H9 (cell line): ENCODE measurements at regions not wholly inside any gene's neighbourhood (a gene's known extent, or its start where the extent isn't known, plus 50 kb on each side); places are given as distances from the start of the nearest gene placed in this dataset.

ENCODE experiments used
- DNase-seq: peaks from one replicate; pipeline ENCODE4 v3.0.0-alpha.2; 2017
- H2AFZ ChIP-seq: one replicate; pipeline ENCODE4 v1.6.1; 2013; ENCODE audit warnings: mild to moderate bottlenecking, low read length, control low read depth, moderate library complexity
- H2AK5ac ChIP-seq: 2 replicates; pipeline ENCODE4 v1.6.1; 2013; ENCODE audit warnings: low read length, control low read depth, mixed read lengths; ENCODE audit not compliant: insufficient read length
- H2BK120ac ChIP-seq: one replicate; pipeline ENCODE4 v1.6.1; 2013; ENCODE audit warnings: low read depth, mild to moderate bottlenecking, low read length, control low read depth, inconsistent platforms; ENCODE audit not compliant: poor library complexity, severe bottlenecking
- H2BK12ac ChIP-seq: 2 replicates; pipeline ENCODE4 v1.6.1; 2013; ENCODE audit warnings: low read length, control low read depth, mixed read lengths, low read depth; ENCODE audit not compliant: insufficient read length
- H2BK15ac ChIP-seq: 2 replicates; pipeline ENCODE4 v1.6.1; 2013; ENCODE audit warnings: low read depth, low read length, control low read depth
- H2BK20ac ChIP-seq: one replicate; pipeline ENCODE4 v1.6.1; 2013; ENCODE audit warnings: low read depth, mild to moderate bottlenecking, low read length, control low read depth, inconsistent platforms; ENCODE audit not compliant: poor library complexity, severe bottlenecking
- H2BK5ac ChIP-seq: 2 replicates; pipeline ENCODE4 v1.6.1; 2013; ENCODE audit warnings: low read length, control low read depth, mixed read lengths; ENCODE audit not compliant: insufficient read length
- H3K14ac ChIP-seq: 2 replicates; pipeline ENCODE4 v1.6.1; 2013; ENCODE audit warnings: low read length, control low read depth; ENCODE audit not compliant: insufficient read depth
- H3K18ac ChIP-seq: 2 replicates; pipeline ENCODE4 v1.6.1; 2013; ENCODE audit warnings: low read depth, mild to moderate bottlenecking, mixed read lengths, low read length, control low read depth; ENCODE audit not compliant: insufficient read length
- H3K23ac ChIP-seq: 2 replicates; pipeline ENCODE4 v1.6.1; 2013; ENCODE audit warnings: low read length, control low read depth, mixed read lengths, low read depth; ENCODE audit not compliant: insufficient read length
- H3K23me2 ChIP-seq: 2 replicates; pipeline ENCODE4 v1.6.1; 2013; ENCODE audit warnings: low read depth, mild to moderate bottlenecking, mixed read lengths, low read length, control low read depth; ENCODE audit not compliant: insufficient read length, poor library complexity, severe bottlenecking
- H3K27ac ChIP-seq: 2 replicates; pipeline ENCODE4 v1.5.1; 2013; ENCODE audit warnings: low read length, control low read depth, mixed read lengths, low read depth; ENCODE audit not compliant: insufficient read length
- H3K27me3 ChIP-seq: 2 replicates; pipeline ENCODE4 v1.6.1; 2013; ENCODE audit warnings: low read length, control low read depth, inconsistent platforms; ENCODE audit not compliant: insufficient read depth
- H3K4ac ChIP-seq: 2 replicates; pipeline ENCODE4 v1.6.1; 2013; ENCODE audit warnings: low read depth, mild to moderate bottlenecking, control low read depth, inconsistent platforms, low read length, moderate library complexity
- H3K4me1 ChIP-seq: 2 replicates; pipeline ENCODE4 v1.6.1; 2013; ENCODE audit warnings: low read length, control low read depth, inconsistent platforms; ENCODE audit not compliant: insufficient read depth
- H3K4me2 ChIP-seq: 2 replicates; pipeline ENCODE4 v1.6.1; 2013; ENCODE audit warnings: low read length, control low read depth, mixed read lengths; ENCODE audit not compliant: insufficient read length, insufficient read depth
- H3K56ac ChIP-seq: 2 replicates; pipeline ENCODE4 v1.6.1; 2013; ENCODE audit warnings: low read depth, mild to moderate bottlenecking, mixed read lengths, low read length, control low read depth; ENCODE audit not compliant: insufficient read length
- H3K79me1 ChIP-seq: 2 replicates; pipeline ENCODE4 v1.6.1; 2013; ENCODE audit warnings: low read depth, mild to moderate bottlenecking, moderate library complexity, low read length, control low read depth, inconsistent platforms; ENCODE audit not compliant: insufficient read depth, poor library complexity, severe bottlenecking
- H3K79me2 ChIP-seq: 2 replicates; pipeline ENCODE4 v1.6.1; 2013; ENCODE audit warnings: low read length, control low read depth, inconsistent platforms; ENCODE audit not compliant: insufficient read depth
- H3K9ac ChIP-seq: 2 replicates; pipeline ENCODE4 v1.6.1; 2013; ENCODE audit warnings: low read length, control low read depth, mixed read lengths; ENCODE audit not compliant: insufficient read length; ENCODE audit errors: extremely low read depth
- H3K9me3 ChIP-seq: one replicate; pipeline ENCODE4 v1.6.1; 2013; ENCODE audit warnings: low read depth, low read length, inconsistent platforms; ENCODE audit not compliant: control insufficient read depth
- H3T11ph ChIP-seq: one replicate; pipeline ENCODE4 v1.6.1; 2013; ENCODE audit warnings: mild to moderate bottlenecking, low read length, control low read depth, inconsistent platforms
- H4K20me1 ChIP-seq: one replicate; pipeline ENCODE4 v1.6.1; 2013; ENCODE audit not compliant: control insufficient read depth, insufficient read length, insufficient read depth
- H4K5ac ChIP-seq: 2 replicates; pipeline ENCODE4 v1.6.1; 2013; ENCODE audit warnings: low read depth, mild to moderate bottlenecking, mixed read lengths, low read length, control low read depth; ENCODE audit not compliant: insufficient read length
- H4K8ac ChIP-seq: replicated peaks from 2 replicates; pipeline ENCODE4 v1.6.1; 2013; ENCODE audit warnings: low read length, control low read depth, mixed read lengths, low read depth; ENCODE audit not compliant: insufficient read length
- H4K91ac ChIP-seq: 2 replicates; pipeline ENCODE4 v1.6.1; 2013; ENCODE audit warnings: low read depth, mild to moderate bottlenecking, moderate library complexity, mixed read lengths, low read length, control low read depth; ENCODE audit not compliant: insufficient read length
- H3K27ac Mint-ChIP-seq, 3 experiments: 2 replicates in 2 of 3; 3 replicates in 1 of 3; pipeline ENCODE4 v1.8.0; 2020 to 2021; ENCODE audit warnings: mixed read lengths in 3 of 3, mild to moderate bottlenecking in 1 of 3, moderate library complexity in 1 of 3
- H3K27me3 Mint-ChIP-seq: 2 replicates; pipeline ENCODE4 v1.8.0; 2021; ENCODE audit warnings: low read depth, mild to moderate bottlenecking, moderate library complexity, mixed read lengths
- H3K36me3 Mint-ChIP-seq, 3 experiments: 2 replicates in 2 of 3; 3 replicates in 1 of 3; pipeline ENCODE4 v1.8.0; 2020 to 2021; ENCODE audit warnings: low read depth in 3 of 3, mixed read lengths in 3 of 3; ENCODE audit not compliant: insufficient read depth in 1 of 3
- H3K4me1 Mint-ChIP-seq, 2 experiments: 2 replicates each; pipeline ENCODE4 v1.8.0; 2020; ENCODE audit warnings: mixed read lengths in 2 of 2
- H3K4me3 Mint-ChIP-seq, 2 experiments: 2 replicates in 1 of 2; 3 replicates in 1 of 2; pipeline ENCODE4 v1.8.0; 2020 to 2021; ENCODE audit warnings: mild to moderate bottlenecking in 2 of 2, mixed read lengths in 2 of 2, moderate library complexity in 1 of 2
- H3K9me3 Mint-ChIP-seq, 2 experiments: 2 replicates in 1 of 2; 3 replicates in 1 of 2; pipeline ENCODE4 v1.8.0; 2020; ENCODE audit warnings: mild to moderate bottlenecking in 2 of 2, mixed read lengths in 2 of 2, moderate library complexity in 1 of 2
- CTCF ChIP-seq: fragments of 200-600 bp; sonication (generic); conservative IDR thresholded peaks from 3 replicates; pipeline ENCODE4 v1.8.0; 2021; ENCODE audit warnings: antibody characterized with exemption, mild to moderate bottlenecking
- WGBS: extraction: QIAGEN DNeasy Blood & Tissue Kit; methylation state at CpG from one replicate; pipeline ENCODE4 v1.1.7; 2013; ENCODE audit warnings: missing lambda C conversion rate, low lambda C conversion rate, mixed read lengths; ENCODE audit not compliant: insufficient read length; ENCODE audit errors: extremely low coverage; 5-methylcytosine and 5-hydroxymethylcytosine counted together

GRCh38 chr15:77864211-77865105 lies 213.1 kb downstream of the TBC1D2B start:
- Histone ChIP-seq H2AK5ac (no peak overlapping the region), H3K9ac (no peak overlapping the region), H4K8ac (no peak overlapping the region), H3K23me2 (no peaks in the 10 kb centered on the region), H3K4me2 (no peak overlapping the region), H3K18ac (no peak overlapping the region), H3K23ac (no peak overlapping the region), H3K79me2 (no peaks in the 10 kb centered on the region), H2BK120ac (no peak overlapping the region), H4K5ac (no peak overlapping the region), H2BK12ac (no peak overlapping the region), H4K91ac (no peak overlapping the region), H2BK15ac (no peak overlapping the region), H2BK20ac (no peak overlapping the region), H3K14ac (no peak overlapping the region), H3K4ac (no peak overlapping the region), H2BK5ac (no peak overlapping the region), H2AFZ (no peak overlapping the region), H3K27ac (no peak overlapping the region), H3K4me1 (no peaks in the 10 kb centered on the region), H3K79me1 (no peaks in the 10 kb centered on the region), H3K9me3 (no peaks in the 10 kb centered on the region), H4K20me1 (no peaks in the 10 kb centered on the region), H3T11ph (no peak overlapping the region), H3K27me3 (no peaks in the 10 kb centered on the region), H3K56ac (no peak overlapping the region)
- no CpG with 5 or more reads among the region's 21 CpGs for WGBS
- H3K27ac Mint-ChIP-seq: no peak overlapping the region
- H3K27me3 Mint-ChIP-seq: peaks cover 4% of the 10 kb centered on the region
- peaks cover 17 to 35% of the 10 kb centered on the region in 2 experiments for H3K4me1 Mint-ChIP-seq
- TF ChIP-seq CTCF: no peak
- H3K36me3 Mint-ChIP-seq: no peaks in the 10 kb centered on the region
- DNase-seq: peak; percentile 53
- H3K9me3 Mint-ChIP-seq: no peaks in the 10 kb centered on the region; a peak in 2 of 5 replicates
- no peak overlapping the region; a peak in 1 of 5 replicates for H3K4me3 Mint-ChIP-seq
